HEK293 (cell line): ENCODE measurements at regions not wholly inside any gene's neighbourhood (a gene's known extent, or its start where the extent isn't known, plus 50 kb on each side); places are given as distances from the start of the nearest gene placed in this dataset.

ENCODE experiments used
- CTCF ChIA-PET: fragments of 350-600 bp; formaldehyde crosslinking; extraction: SDS; loops from one replicate; lab custom pipeline; 2021; ENCODE audit warnings: antibody characterized with exemption; lab: Yijun Ruan, JAX
- POLR2A ChIA-PET: fragments of 300-600 bp; formaldehyde crosslinking; extraction: SDS; loops from one replicate; lab custom pipeline; 2020; ENCODE audit warnings: antibody characterized with exemption, inconsistent platforms; lab: Yijun Ruan, JAX
- H3K27ac ChIP-seq: fragments of 200-500 bp; sonication (Bioruptor generic); 2 replicates; pipeline ENCODE4 v1.5.1; 2014; ENCODE audit warnings: low read depth, low read length, control low read depth, inconsistent platforms; ENCODE audit errors: extremely low read depth
- H3K36me3 ChIP-seq, 2 experiments: fragments of 200-500 bp in 1 of 2; sonication (Bioruptor generic) in 1 of 2; 1 replicate in 1 of 2; 2 replicates in 1 of 2; pipeline ENCODE4 v1.5.1; 2014 to 2017; ENCODE audit warnings: inconsistent platforms in 2 of 2, low read length in 2 of 2; ENCODE audit not compliant: control insufficient read depth in 2 of 2, insufficient read depth in 1 of 2
- H3K4me1 ChIP-seq: fragments of 200-500 bp; sonication (Bioruptor generic); 2 replicates; pipeline ENCODE4 v1.5.1; 2014; ENCODE audit warnings: mild to moderate bottlenecking, low read length, inconsistent platforms; ENCODE audit not compliant: control insufficient read depth, insufficient read depth
- H3K4me3 ChIP-seq: 2 replicates; pipeline ENCODE4 v1.5.1; 2011; ENCODE audit warnings: low read depth, mild to moderate bottlenecking, control low read depth, low read length, moderate library complexity
- H3K9me3 ChIP-seq: fragments of 200-500 bp; sonication (Bioruptor generic); 2 replicates; pipeline ENCODE4 v1.5.1; 2014; ENCODE audit warnings: low read depth, low read length, inconsistent platforms; ENCODE audit not compliant: control insufficient read depth, insufficient read depth
- ELK4 ChIP-seq: IDR thresholded peaks from 2 replicates; pipeline ENCODE4 v1.6.1; 2011; ENCODE audit warnings: mild to moderate bottlenecking, low read depth, low read length, borderline replicate concordance
- KLF10 ChIP-seq: fragments of 450-650 bp; IDR thresholded peaks from 2 replicates; pipeline ENCODE4 v1.5.1; 2018; ENCODE audit warnings: missing biosample characterization, mild to moderate bottlenecking, missing genetic modification characterization
- KLF8 ChIP-seq: fragments of 450-650 bp; formaldehyde crosslinking; IDR thresholded peaks from 2 replicates; pipeline ENCODE4 v1.5.1; 2016; ENCODE audit warnings: missing biosample characterization, missing genetic modification characterization
- OSR2 ChIP-seq: fragments of 450-650 bp; formaldehyde crosslinking; IDR thresholded peaks from 2 replicates; pipeline ENCODE4 v1.5.1; 2016; ENCODE audit warnings: missing biosample characterization, missing genetic modification characterization
- PRDM1 ChIP-seq: fragments of 450-650 bp; formaldehyde crosslinking; IDR thresholded peaks from 2 replicates; pipeline ENCODE4; 2016; ENCODE audit warnings: missing biosample characterization, missing genetic modification characterization
- ZBTB44 ChIP-seq: fragments of 450-650 bp; IDR thresholded peaks from 2 replicates; pipeline ENCODE4 v1.5.1; 2018; ENCODE audit warnings: missing biosample characterization, mild to moderate bottlenecking, missing genetic modification characterization
- ZBTB6 ChIP-seq: fragments of 450-650 bp; formaldehyde crosslinking; IDR thresholded peaks from 2 replicates; pipeline ENCODE4 v1.5.1; 2017; ENCODE audit warnings: missing biosample characterization, missing genetic modification characterization
- ZEB2 ChIP-seq: fragments of 450-650 bp; formaldehyde crosslinking; IDR thresholded peaks from 2 replicates; pipeline ENCODE4 v1.5.1; 2016; ENCODE audit warnings: missing biosample characterization, missing genetic modification characterization
- ZIC2 ChIP-seq: fragments of 450-650 bp; formaldehyde crosslinking; IDR thresholded peaks from 2 replicates; pipeline ENCODE4 v1.5.1; 2016; ENCODE audit warnings: missing biosample characterization, missing genetic modification characterization
- ZNF121 ChIP-seq: fragments of 450-650 bp; formaldehyde crosslinking; IDR thresholded peaks from 2 replicates; pipeline ENCODE4 v1.5.1; 2016; ENCODE audit warnings: missing biosample characterization, missing genetic modification characterization
- ZNF140 ChIP-seq: fragments of 450-650 bp; formaldehyde crosslinking; IDR thresholded peaks from 2 replicates; pipeline ENCODE4 v1.5.1; 2016; ENCODE audit warnings: missing biosample characterization, missing genetic modification characterization
- ZNF157 ChIP-seq: fragments of 450-650 bp; formaldehyde crosslinking; IDR thresholded peaks from 2 replicates; pipeline ENCODE4 v1.5.1; 2016; ENCODE audit warnings: missing biosample characterization, missing genetic modification characterization
- ZNF174 ChIP-seq: fragments of 450-650 bp; formaldehyde crosslinking; IDR thresholded peaks from 2 replicates; pipeline ENCODE4 v1.5.0; 2017; ENCODE audit warnings: missing biosample characterization, mild to moderate bottlenecking, missing genetic modification characterization
- ZNF2 ChIP-seq: fragments of 450-650 bp; formaldehyde crosslinking; IDR thresholded peaks from 2 replicates; pipeline ENCODE4 v1.5.1; 2016; ENCODE audit warnings: missing biosample characterization, missing genetic modification characterization
- ZNF202 ChIP-seq: fragments of 450-650 bp; formaldehyde crosslinking; IDR thresholded peaks from 2 replicates; pipeline ENCODE4 v1.5.1; 2016; ENCODE audit warnings: missing biosample characterization, missing genetic modification characterization, borderline replicate concordance
- ZNF266 ChIP-seq: fragments of 450-650 bp; formaldehyde crosslinking; IDR thresholded peaks from 2 replicates; pipeline ENCODE4 v1.5.1; 2016; ENCODE audit warnings: missing biosample characterization, missing genetic modification characterization, low read depth
- ZNF292 ChIP-seq: fragments of 450-650 bp; formaldehyde crosslinking; IDR thresholded peaks from 2 replicates; pipeline ENCODE4 v1.5.1; 2016; ENCODE audit warnings: low read depth, missing biosample characterization, missing genetic modification characterization, borderline replicate concordance
- ZNF398 ChIP-seq: fragments of 450-650 bp; formaldehyde crosslinking; IDR thresholded peaks from 2 replicates; pipeline ENCODE4 v1.5.1; 2017; ENCODE audit warnings: missing biosample characterization, missing genetic modification characterization
- ZNF488 ChIP-seq: fragments of 450-650 bp; formaldehyde crosslinking; IDR thresholded peaks from 2 replicates; pipeline ENCODE4 v1.5.1; 2016; ENCODE audit warnings: missing biosample characterization, missing genetic modification characterization
- ZNF658 ChIP-seq: fragments of 450-650 bp; formaldehyde crosslinking; IDR thresholded peaks from 2 replicates; pipeline ENCODE4; 2016; ENCODE audit warnings: missing biosample characterization, missing genetic modification characterization
- ZNF692 ChIP-seq: fragments of 450-650 bp; formaldehyde crosslinking; IDR thresholded peaks from 2 replicates; pipeline ENCODE4 v1.5.1; 2016; ENCODE audit warnings: missing biosample characterization, missing genetic modification characterization
- ZNF701 ChIP-seq: fragments of 450-650 bp; formaldehyde crosslinking; IDR thresholded peaks from 2 replicates; pipeline ENCODE4 v1.5.1; 2016; ENCODE audit warnings: missing biosample characterization, missing genetic modification characterization
- ZNF747 ChIP-seq: fragments of 450-650 bp; formaldehyde crosslinking; IDR thresholded peaks from 2 replicates; pipeline ENCODE4 v1.5.1; 2016; ENCODE audit warnings: missing biosample characterization, missing genetic modification characterization
- ZNF792 ChIP-seq: fragments of 450-650 bp; formaldehyde crosslinking; IDR thresholded peaks from 2 replicates; pipeline ENCODE4 v1.5.1; 2016; ENCODE audit warnings: missing biosample characterization, missing genetic modification characterization

GRCh38 chr1:87958201-87958600 is 629.5 kb downstream of the LMO4 start:
- Histone ChIP-seq H3K9me3 (no peaks in the 10 kb centered on the region), H3K4me3 (no peak overlapping the region), H3K36me3 (no peaks in the 10 kb centered on the region), H3K4me1 (no peaks in the 10 kb centered on the region), H3K27ac (no peak overlapping the region)
- TF ChIP-seq ZNF292 (tag by site-specific recombination) = no peak
- no peak for TF ChIP-seq ZIC2 (tag by site-specific recombination)
- no peak for TF ChIP-seq ZNF121 (tag by site-specific recombination)
- TF ChIP-seq ZNF202 (tag by site-specific recombination) = no peak
- TF ChIP-seq ZNF174 (tag by site-specific recombination) = no peak
- TF ChIP-seq ZNF692 (tag by site-specific recombination) = no peak
- POLR2A ChIA-PET = no interaction called here
- CTCF ChIA-PET = interaction anchor here (0.7 kb wide), 1 partner anchor 189 kb away, joined by 3 read pairs; no protein-coding TSS in a partner anchor

- H3K36me3 ChIP-seq = no peaks in the 10 kb centered on the region
- ChIA-PET CTCF (no interaction called here), POLR2A (no interaction called here)
- TF ChIP-seq ZNF488 (tag by site-specific recombination) (no peak), PRDM1 (tag by site-specific recombination) (no peak), ZNF658 (no peak), ZNF747 (tag by site-specific recombination) (no peak), ELK4 (no peak), ZNF266 (no peak), ZNF398 (tag by site-specific recombination) (no peak), ZNF2 (tag by site-specific recombination) (no peak), ZBTB44 (tag by site-specific recombination) (no peak), ZEB2 (tag by site-specific recombination) (no peak), ZBTB6 (tag by site-specific recombination) (no peak), ZNF692 (tag by site-specific recombination) (no peak), ZNF792 (tag by site-specific recombination) (no peak), OSR2 (tag by site-specific recombination) (no peak), KLF10 (no peak), ZNF701 (no peak), KLF8 (tag by site-specific recombination) (no peak), ZNF140 (no peak), ZNF157 (no peak)
- H3K9me3 ChIP-seq = no peaks in the 10 kb centered on the region
- no peak overlapping the region for H3K27ac ChIP-seq
- no peaks in the 10 kb centered on the region for H3K4me1 ChIP-seq
- H3K4me3 ChIP-seq = no peak overlapping the region
These were observed 630.0 kb downstream of the LMO4 start for GRCh38 chr1:87958716-87959115.
